Endothelial cell (in vitro differentiated cells): ENCODE measurements at regions not wholly inside any gene's neighbourhood (a gene's known extent, or its start where the extent isn't known, plus 50 kb on each side); places are given as distances from the start of the nearest gene placed in this dataset.
"Not testable (repeated sequence)": the region's sequence is repeated elsewhere in the genome, so short reads cannot be mapped to it uniquely, and the experiment has no call there.

Experiments
- DNase-seq: peaks from one replicate; pipeline ENCODE4 v3.0.0; 2021; ENCODE audit warnings: low spot score
- H3K27ac Mint-ChIP-seq: one replicate; pipeline ENCODE4 v1.8.0; 2021; ENCODE audit warnings: mixed read lengths, inconsistent platforms; ENCODE audit not compliant: unreplicated experiment
- H3K27me3 Mint-ChIP-seq: one replicate; pipeline ENCODE4 v1.8.0; 2021; ENCODE audit warnings: mild to moderate bottlenecking, moderate library complexity, mixed read lengths, inconsistent platforms; ENCODE audit not compliant: unreplicated experiment
- H3K36me3 Mint-ChIP-seq: one replicate; pipeline ENCODE4 v1.8.0; 2021; ENCODE audit warnings: mild to moderate bottlenecking, low read depth, mixed read lengths, inconsistent platforms; ENCODE audit not compliant: unreplicated experiment
- H3K4me1 Mint-ChIP-seq: one replicate; pipeline ENCODE4 v1.8.0; 2021; ENCODE audit warnings: mild to moderate bottlenecking, mixed read lengths, inconsistent platforms; ENCODE audit not compliant: unreplicated experiment
- H3K4me3 Mint-ChIP-seq: one replicate; pipeline ENCODE4 v1.8.0; 2021; ENCODE audit warnings: mild to moderate bottlenecking, mixed read lengths, inconsistent platforms; ENCODE audit not compliant: unreplicated experiment
- H3K9me3 Mint-ChIP-seq: one replicate; pipeline ENCODE4 v1.8.0; 2021; ENCODE audit warnings: mixed read lengths, inconsistent platforms; ENCODE audit not compliant: unreplicated experiment
- CTCF ChIP-seq: fragments of 200-600 bp; sonication (generic); IDR thresholded peaks from one replicate; pipeline ENCODE4 v1.5.0; 2021; ENCODE audit warnings: antibody characterized with exemption; ENCODE audit not compliant: unreplicated experiment

- DNase-seq: no peak
- Mint-ChIP-seq H3K4me1 (no peaks in the 10 kb centered on the region), H3K27ac (no peak overlapping the region), H3K36me3 (peaks cover 6% of the 10 kb centered on the region), H3K4me3 (no peak overlapping the region), H3K9me3 (peaks cover 6% of the 10 kb centered on the region), H3K27me3 (peaks cover 3% of the 10 kb centered on the region)
- TF ChIP-seq CTCF: no peak
Observed at GRCh38 chr1:90351019-90351418, 356.1 kb downstream of the ZNF326 start.

DNA sequence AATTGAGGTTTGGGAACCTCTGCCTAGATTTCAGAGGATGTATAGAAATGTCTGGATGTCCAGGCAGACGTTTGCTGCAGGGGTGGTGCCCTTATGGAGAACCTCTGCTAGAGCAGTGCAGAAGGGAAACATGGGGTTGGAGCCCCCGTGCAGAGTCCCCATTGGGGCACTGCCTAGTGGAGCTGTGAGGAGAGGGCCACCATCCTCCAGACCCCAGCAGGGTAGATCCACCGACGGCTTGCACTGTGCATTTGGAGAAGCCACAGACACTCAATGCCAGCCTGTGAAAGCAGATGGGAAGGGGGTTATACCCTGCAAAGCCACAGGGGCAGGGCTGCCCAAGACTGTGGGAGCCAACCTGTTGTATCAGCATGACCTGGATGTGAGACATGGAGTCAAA, 354.6 kb downstream of the ZNF326 start:
- H3K9me3 Mint-ChIP-seq: peaks cover 6% of the 10 kb centered on the region
- no peak overlapping the region for H3K27ac Mint-ChIP-seq
- H3K4me3 Mint-ChIP-seq: no peak overlapping the region
- no peak for DNase-seq
- H3K36me3 Mint-ChIP-seq: peaks cover 6% of the 10 kb centered on the region
- H3K27me3 Mint-ChIP-seq: peaks cover 3% of the 10 kb centered on the region
- H3K4me1 Mint-ChIP-seq: peaks cover 14% of the 10 kb centered on the region
- TF ChIP-seq CTCF: no peak

DNA sequence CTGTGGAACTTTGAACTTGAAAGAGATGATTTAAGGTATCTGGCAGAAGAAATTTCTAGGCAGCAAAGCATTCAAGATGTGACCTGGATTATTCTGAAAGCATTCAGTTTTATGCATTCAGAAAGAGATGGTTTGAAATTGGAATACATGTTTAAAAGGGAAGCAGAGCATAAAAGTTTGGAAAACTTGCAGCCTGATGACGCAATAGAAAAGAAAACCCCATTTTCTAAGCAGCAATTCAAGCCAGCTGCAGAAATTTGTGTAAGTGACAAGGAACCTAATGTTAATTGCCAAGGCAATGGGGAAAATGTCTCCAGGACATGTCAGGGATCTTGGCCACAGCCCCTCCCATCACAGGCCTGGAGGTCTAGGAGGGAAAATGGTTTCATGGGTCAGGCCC, 354.0 kb downstream of the ZNF326 start:
- H3K36me3 Mint-ChIP-seq: peaks cover 6% of the 10 kb centered on the region
- peaks cover 6% of the 10 kb centered on the region for H3K9me3 Mint-ChIP-seq
- no peak for TF ChIP-seq CTCF
- H3K27ac Mint-ChIP-seq: no peak overlapping the region
- DNase-seq: no peak
- no peak overlapping the region for H3K4me3 Mint-ChIP-seq
- H3K4me1 Mint-ChIP-seq: peaks cover 18% of the 10 kb centered on the region
- H3K27me3 Mint-ChIP-seq: peaks cover 3% of the 10 kb centered on the region

- DNase-seq, H3K36me3 Mint-ChIP-seq, H3K4me3 Mint-ChIP-seq, H3K27me3 Mint-ChIP-seq, H3K27ac Mint-ChIP-seq, H3K9me3 Mint-ChIP-seq: not testable (repeated sequence)
- H3K4me1 Mint-ChIP-seq: peaks cover 22% of the 10 kb centered on the region
Observed at GRCh38 chr1:90348459-90348858, 353.5 kb downstream of the ZNF326 start.

DNA sequence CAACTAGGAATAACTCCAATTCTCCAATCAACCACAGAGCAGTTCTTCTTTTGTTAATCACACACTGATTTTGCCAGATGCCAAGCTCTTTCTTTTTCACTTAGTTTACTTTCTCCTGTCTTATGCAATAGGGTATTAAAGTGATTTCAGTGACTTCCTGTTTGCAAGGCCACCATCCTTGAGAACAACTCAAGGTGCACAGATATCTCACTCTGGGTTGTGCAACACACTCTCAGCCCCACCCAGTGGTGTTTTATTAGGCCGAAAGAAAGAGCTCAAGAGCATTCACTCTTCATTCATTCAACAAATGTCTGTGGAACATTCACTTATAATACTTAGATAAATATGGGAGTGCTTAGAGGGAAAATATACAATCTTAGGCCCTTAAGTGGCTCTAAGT, 352.5 kb downstream of the ZNF326 start:
- H3K9me3 Mint-ChIP-seq: peaks cover 6% of the 10 kb centered on the region
- peaks cover 6% of the 10 kb centered on the region for H3K36me3 Mint-ChIP-seq
- H3K27ac Mint-ChIP-seq: no peak overlapping the region
- H3K4me1 Mint-ChIP-seq: peaks cover 33% of the 10 kb centered on the region
- DNase-seq: no peak
- H3K4me3 Mint-ChIP-seq: no peak overlapping the region
- TF ChIP-seq CTCF: no peak
- peaks cover 3% of the 10 kb centered on the region for H3K27me3 Mint-ChIP-seq

DNA sequence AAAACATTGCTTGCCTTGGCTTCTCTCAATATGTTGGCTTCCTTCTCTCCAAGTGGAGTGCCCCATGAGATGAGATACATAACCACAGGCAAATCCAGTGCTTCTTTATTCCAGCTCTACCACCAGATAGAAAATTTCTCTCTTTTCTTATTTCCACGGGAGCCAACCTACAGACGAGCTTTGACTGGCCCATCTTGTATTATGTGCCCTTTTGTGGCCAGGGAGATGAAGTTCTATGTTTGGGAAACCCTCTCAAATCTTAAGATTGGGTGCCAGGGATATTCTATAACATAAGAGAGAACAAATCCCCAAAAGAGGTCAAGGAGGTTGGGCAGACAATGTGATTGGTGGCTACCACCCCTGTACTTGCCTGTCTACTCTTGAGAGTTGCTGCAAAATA, 351.8 kb downstream of the ZNF326 start:
- DNase-seq: no peak
- peaks cover 6% of the 10 kb centered on the region for H3K9me3 Mint-ChIP-seq
- H3K4me1 Mint-ChIP-seq: peaks cover 37% of the 10 kb centered on the region
- no peak overlapping the region for H3K4me3 Mint-ChIP-seq
- no peak for TF ChIP-seq CTCF
- H3K27ac Mint-ChIP-seq: no peak overlapping the region
- peaks cover 3% of the 10 kb centered on the region for H3K27me3 Mint-ChIP-seq
- peaks cover 6% of the 10 kb centered on the region for H3K36me3 Mint-ChIP-seq
